Activated naive CD8-positive, alpha-beta T cell (primary cell): ENCODE measurements at regions not wholly inside any gene's neighbourhood (a gene's known extent, or its start where the extent isn't known, plus 50 kb on each side); places are given as distances from the start of the nearest gene placed in this dataset.
A peak's percentile ranks its signal among the peaks of the same experiment; 100 is the strongest.
"Not testable (repeated sequence)": the region's sequence is repeated elsewhere in the genome, so short reads cannot be mapped to it uniquely, and the experiment has no call there.

Experiments
- H3K27ac Mint-ChIP-seq: one replicate; pipeline ENCODE4 v1.8.0; 2021; ENCODE audit warnings: mixed read lengths
- H3K27me3 Mint-ChIP-seq: one replicate; pipeline ENCODE4 v1.8.0; 2021; ENCODE audit warnings: mixed read lengths
- H3K36me3 Mint-ChIP-seq: one replicate; pipeline ENCODE4 v1.8.0; 2021; ENCODE audit warnings: mixed read lengths
- H3K4me1 Mint-ChIP-seq: one replicate; pipeline ENCODE4 v1.8.0; 2021; ENCODE audit warnings: low read depth, mixed read lengths
- H3K4me3 Mint-ChIP-seq: one replicate; pipeline ENCODE4 v1.8.0; 2021; ENCODE audit warnings: mild to moderate bottlenecking, mixed read lengths
- H3K9me3 Mint-ChIP-seq: one replicate; pipeline ENCODE4 v1.8.0; 2021; ENCODE audit warnings: low read depth, mixed read lengths

GRCh38 chr7:25594122-25594521 is 365.8 kb upstream of the NPVF start:
- H3K36me3 Mint-ChIP-seq: no peaks in the 10 kb centered on the region
- no peak overlapping the region for H3K27ac Mint-ChIP-seq
- no peaks in the 10 kb centered on the region for H3K9me3 Mint-ChIP-seq
- H3K4me3 Mint-ChIP-seq: no peak overlapping the region
- no peaks in the 10 kb centered on the region for H3K4me1 Mint-ChIP-seq
- peaks cover 3% of the 10 kb centered on the region for H3K27me3 Mint-ChIP-seq

- Mint-ChIP-seq H3K9me3 (no peaks in the 10 kb centered on the region), H3K4me1 (no peaks in the 10 kb centered on the region), H3K27me3 (peaks cover 2% of the 10 kb centered on the region), H3K36me3 (no peaks in the 10 kb centered on the region), H3K27ac (no peak overlapping the region), H3K4me3 (no peak overlapping the region)
Observed at GRCh38 chr7:25594728-25595127, 366.4 kb upstream of the NPVF start.

- Mint-ChIP-seq H3K36me3 (no peaks in the 10 kb centered on the region), H3K4me3 (no peak overlapping the region), H3K27ac (no peak overlapping the region), H3K9me3 (no peaks in the 10 kb centered on the region), H3K4me1 (no peaks in the 10 kb centered on the region), H3K27me3 (peaks cover 1% of the 10 kb centered on the region)
Observed at GRCh38 chr7:25595996-25596395, 367.7 kb upstream of the NPVF start.

- Mint-ChIP-seq H3K4me3 (no peak overlapping the region), H3K27me3 (peaks cover 1% of the 10 kb centered on the region), H3K27ac (no peak overlapping the region), H3K9me3 (no peaks in the 10 kb centered on the region), H3K36me3 (no peaks in the 10 kb centered on the region), H3K4me1 (no peaks in the 10 kb centered on the region)
Observed at GRCh38 chr7:25596443-25596842, 368.2 kb upstream of the NPVF start.

GRCh38 chr7:25597946-25598345 is 369.7 kb upstream of the NPVF start:
- Mint-ChIP-seq H3K36me3 (no peaks in the 10 kb centered on the region), H3K27me3 (peaks cover 1% of the 10 kb centered on the region), H3K9me3 (no peaks in the 10 kb centered on the region), H3K4me3 (no peak overlapping the region), H3K27ac (no peak overlapping the region), H3K4me1 (no peaks in the 10 kb centered on the region)

- Mint-ChIP-seq H3K4me1 (no peaks in the 10 kb centered on the region), H3K27ac (no peak overlapping the region), H3K27me3 (peaks cover 1% of the 10 kb centered on the region), H3K9me3 (no peaks in the 10 kb centered on the region), H3K4me3 (no peak overlapping the region), H3K36me3 (no peaks in the 10 kb centered on the region)
Observed at GRCh38 chr7:25598765-25599164, 370.5 kb upstream of the NPVF start.

GRCh38 chr7:25600262-25600920 is 372.1 kb upstream of the NPVF start:
- Mint-ChIP-seq H3K36me3 (no peaks in the 10 kb centered on the region), H3K27me3 (no peaks in the 10 kb centered on the region), H3K4me3 (no peak overlapping the region), H3K9me3 (no peaks in the 10 kb centered on the region), H3K4me1 (no peaks in the 10 kb centered on the region), H3K27ac (no peak overlapping the region)

- not testable (repeated sequence) for H3K36me3 Mint-ChIP-seq, H3K9me3 Mint-ChIP-seq
Observed at GRCh38 chr7:25602730-25603426, 374.6 kb upstream of the NPVF start.

GRCh38 chr7:25603427-25603740 is 375.1 kb upstream of the NPVF start:
- H3K27ac Mint-ChIP-seq, H3K9me3 Mint-ChIP-seq, H3K27me3 Mint-ChIP-seq, H3K4me1 Mint-ChIP-seq, H3K36me3 Mint-ChIP-seq: not testable (repeated sequence)
- peak overlapping the region; percentile 70 for H3K4me3 Mint-ChIP-seq

More at GRCh38 chr7:25602730-25603426, 374.6 kb upstream of the NPVF start:
- peak overlapping the region; percentile 70 for H3K4me3 Mint-ChIP-seq
- H3K4me1 Mint-ChIP-seq, H3K27me3 Mint-ChIP-seq, H3K27ac Mint-ChIP-seq: not testable (repeated sequence)

GRCh38 chr7:25611196-25611595 is 382.9 kb upstream of the NPVF start:
- no peak overlapping the region for H3K4me3 Mint-ChIP-seq
- H3K9me3 Mint-ChIP-seq: no peaks in the 10 kb centered on the region
- no peaks in the 10 kb centered on the region for H3K27me3 Mint-ChIP-seq
- H3K4me1 Mint-ChIP-seq: peaks cover 42% of the 10 kb centered on the region
- H3K27ac Mint-ChIP-seq: no peak overlapping the region
- peaks cover 6% of the 10 kb centered on the region for H3K36me3 Mint-ChIP-seq

- H3K4me1 Mint-ChIP-seq: peaks cover 66% of the 10 kb centered on the region
- H3K27me3 Mint-ChIP-seq: no peaks in the 10 kb centered on the region
- no peaks in the 10 kb centered on the region for H3K9me3 Mint-ChIP-seq
- H3K27ac Mint-ChIP-seq: no peak overlapping the region
- H3K36me3 Mint-ChIP-seq: peaks cover 6% of the 10 kb centered on the region
- H3K4me3 Mint-ChIP-seq: no peak overlapping the region
Observed at GRCh38 chr7:25613912-25614311, 385.6 kb upstream of the NPVF start.

GRCh38 chr7:25614415-25614814 is 386.1 kb upstream of the NPVF start:
- Mint-ChIP-seq H3K27me3 (no peaks in the 10 kb centered on the region), H3K9me3 (no peaks in the 10 kb centered on the region), H3K4me1 (peaks cover 71% of the 10 kb centered on the region), H3K4me3 (peak overlapping the region; percentile 4), H3K36me3 (peaks cover 6% of the 10 kb centered on the region), H3K27ac (no peak overlapping the region)

GRCh38 chr7:25615003-25615402 is 386.7 kb upstream of the NPVF start:
- Mint-ChIP-seq H3K9me3 (no peaks in the 10 kb centered on the region), H3K4me1 (peaks cover 76% of the 10 kb centered on the region), H3K27me3 (no peaks in the 10 kb centered on the region), H3K4me3 (no peak overlapping the region), H3K27ac (no peak overlapping the region), H3K36me3 (peaks cover 6% of the 10 kb centered on the region)

GRCh38 chr7:25615593-25615992 is 387.3 kb upstream of the NPVF start:
- Mint-ChIP-seq H3K27me3 (no peaks in the 10 kb centered on the region), H3K27ac (peak overlapping the region; percentile 12), H3K4me1 (peaks cover 82% of the 10 kb centered on the region), H3K9me3 (no peaks in the 10 kb centered on the region), H3K36me3 (peaks cover 6% of the 10 kb centered on the region), H3K4me3 (no peak overlapping the region)

GRCh38 chr7:25617214-25617613 is 388.9 kb upstream of the NPVF start:
- Mint-ChIP-seq H3K4me1 (peaks cover 82% of the 10 kb centered on the region), H3K9me3 (no peaks in the 10 kb centered on the region), H3K27ac (no peak overlapping the region), H3K4me3 (no peak overlapping the region), H3K27me3 (no peaks in the 10 kb centered on the region), H3K36me3 (peaks cover 3% of the 10 kb centered on the region)

GRCh38 chr7:25617673-25618072 is 389.4 kb upstream of the NPVF start:
- Mint-ChIP-seq H3K4me3 (no peak overlapping the region), H3K9me3 (no peaks in the 10 kb centered on the region), H3K4me1 (peaks cover 84% of the 10 kb centered on the region), H3K27me3 (no peaks in the 10 kb centered on the region), H3K36me3 (peaks cover 6% of the 10 kb centered on the region), H3K27ac (no peak overlapping the region)
